HG03460 (cell line): ENCODE measurements at regions not wholly inside any gene's neighbourhood (a gene's known extent, or its start where the extent isn't known, plus 50 kb on each side); places are given as distances from the start of the nearest gene placed in this dataset.
"Not testable (repeated sequence)": the region's sequence is repeated elsewhere in the genome, so short reads cannot be mapped to it uniquely, and the experiment has no call there.

Source experiments
- ATAC-seq: cut with Tn5 transposase; IDR thresholded peaks from one replicate; pipeline ENCODE4 v1.9.1; 2021; ENCODE audit not compliant: unreplicated experiment

- ATAC-seq: no peak
These were observed 233.4 kb upstream of the SETMAR start for GRCh38 chr3:4069796-4070195.

GRCh38 chr3:4071481-4072184 is 231.5 kb upstream of the SETMAR start:
- no peak for ATAC-seq

DNA sequence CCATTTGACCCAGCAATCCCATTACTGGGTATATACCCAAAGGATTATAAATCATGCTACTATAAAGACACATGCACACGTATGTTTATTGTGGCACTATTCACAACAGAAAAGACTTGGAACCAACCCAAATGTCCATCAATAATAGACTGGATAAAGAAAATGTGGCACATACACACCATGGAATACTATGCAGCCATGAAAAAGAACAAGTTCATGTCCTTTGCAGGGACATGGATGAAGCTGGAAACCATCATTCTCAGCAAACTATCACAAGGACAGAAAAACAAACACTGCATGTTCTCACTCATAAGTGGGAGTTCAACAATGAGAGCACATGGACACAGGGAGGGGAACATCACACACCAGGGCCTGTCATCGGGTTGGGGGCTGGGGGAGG is 225.9 kb upstream of the SETMAR start:
- ATAC-seq: not testable (repeated sequence)

GRCh38 chr3:4077950-4078349 is 225.2 kb upstream of the SETMAR start:
- ATAC-seq: no peak

DNA sequence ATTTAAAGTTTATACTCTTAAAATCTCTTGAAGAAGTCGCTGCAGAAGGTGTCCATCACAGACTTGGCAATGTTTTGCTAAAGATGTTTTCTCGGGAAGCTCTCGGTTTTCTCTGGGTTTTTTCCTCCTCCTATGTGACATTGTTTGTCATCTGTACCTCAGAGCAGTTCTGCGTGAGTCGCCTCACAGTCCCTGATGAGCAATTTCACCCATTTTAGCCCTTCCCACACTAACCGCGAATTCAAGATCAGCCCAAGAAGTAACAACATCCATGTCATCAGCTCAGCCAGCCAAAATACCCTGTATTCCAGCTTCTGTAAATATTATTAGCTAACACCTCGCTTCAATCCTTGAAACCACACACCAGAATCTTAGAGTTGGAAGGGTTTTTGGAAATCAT is 224.3 kb upstream of the SETMAR start:
- ATAC-seq: no peak

DNA sequence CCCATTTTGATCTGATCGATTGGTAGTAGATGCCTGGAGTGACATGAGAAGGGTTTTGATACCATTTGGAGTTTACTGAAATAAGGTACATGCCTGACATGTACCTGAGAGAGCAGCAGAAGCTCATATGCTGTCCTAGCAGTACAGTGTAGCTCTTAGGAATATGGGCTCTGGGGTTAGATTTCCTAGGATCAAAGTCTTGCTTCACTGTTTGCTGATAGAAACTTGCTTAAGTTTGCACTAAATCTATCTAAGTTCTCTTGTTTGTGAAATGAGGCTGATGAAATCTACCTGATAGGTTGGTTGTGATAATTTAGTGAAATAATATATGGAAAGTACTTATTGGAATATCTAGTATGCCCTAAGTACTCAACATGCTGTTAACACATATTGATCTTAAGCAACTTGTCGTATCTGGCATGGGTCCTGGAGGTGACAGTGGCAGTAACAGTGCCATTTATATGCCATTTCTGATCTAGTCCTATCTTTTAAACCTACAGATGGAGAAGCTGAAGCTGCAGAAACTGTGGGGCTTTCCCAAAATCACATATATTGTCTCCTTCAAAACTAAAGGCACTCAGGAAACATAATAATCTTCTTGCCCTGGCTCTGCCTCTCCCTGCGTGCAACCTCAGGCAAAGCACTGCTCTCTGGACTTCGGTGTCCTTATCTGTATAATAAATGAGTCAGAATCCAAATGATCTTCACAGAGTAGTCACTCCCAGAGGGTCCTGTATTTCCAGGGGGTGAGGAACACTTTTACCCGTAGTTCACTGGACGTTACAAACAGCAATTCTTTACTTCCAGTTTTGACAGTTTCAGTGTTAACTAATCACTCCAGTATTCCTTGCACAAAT is 223.6 kb upstream of the SETMAR start:
- ATAC-seq: no peak

GRCh38 chr3:4083225-4084015 is 219.7 kb upstream of the SETMAR start:
- ATAC-seq: no peak

GRCh38 chr3:4084271-4084670 is 218.9 kb upstream of the SETMAR start:
- no peak for ATAC-seq

DNA sequence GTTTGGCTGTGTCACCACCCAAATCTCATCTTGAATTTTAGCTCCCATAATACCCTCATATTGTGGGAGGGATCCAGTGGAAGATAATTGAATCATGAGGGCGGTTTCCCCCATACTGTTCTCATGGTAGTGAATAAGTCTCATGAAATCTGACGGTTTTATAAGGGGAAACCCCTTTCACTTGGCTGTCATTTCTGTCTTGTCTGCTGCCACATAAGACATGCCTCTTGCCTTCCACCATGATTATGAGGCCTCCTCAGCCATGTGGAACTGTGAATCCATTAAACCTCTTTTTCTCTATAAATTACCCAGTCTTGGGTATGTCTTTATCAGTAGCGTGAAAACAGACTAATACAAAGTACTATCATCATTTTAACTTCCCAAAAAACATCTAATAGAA is 216.5 kb upstream of the SETMAR start:
- not testable (repeated sequence) for ATAC-seq

DNA sequence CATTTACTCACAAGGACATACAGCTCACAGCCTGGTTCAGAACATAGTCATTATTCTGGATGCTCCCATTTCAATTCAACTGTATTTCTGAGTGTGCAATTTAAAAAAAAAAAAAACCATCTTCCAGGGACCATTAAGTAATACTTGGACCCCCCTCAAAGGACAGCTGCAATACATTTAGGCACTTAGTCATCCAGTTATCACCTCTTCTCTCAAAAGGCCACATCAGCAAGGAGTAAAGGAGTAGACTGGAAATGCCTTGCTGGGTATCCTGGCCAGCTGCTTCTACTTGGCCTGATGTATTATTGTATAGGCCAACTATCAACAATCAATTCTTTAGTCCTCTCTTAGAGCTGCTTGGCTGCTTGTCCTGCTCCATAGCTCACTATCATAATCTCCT is 211.4 kb upstream of the SETMAR start:
- no peak for ATAC-seq

DNA sequence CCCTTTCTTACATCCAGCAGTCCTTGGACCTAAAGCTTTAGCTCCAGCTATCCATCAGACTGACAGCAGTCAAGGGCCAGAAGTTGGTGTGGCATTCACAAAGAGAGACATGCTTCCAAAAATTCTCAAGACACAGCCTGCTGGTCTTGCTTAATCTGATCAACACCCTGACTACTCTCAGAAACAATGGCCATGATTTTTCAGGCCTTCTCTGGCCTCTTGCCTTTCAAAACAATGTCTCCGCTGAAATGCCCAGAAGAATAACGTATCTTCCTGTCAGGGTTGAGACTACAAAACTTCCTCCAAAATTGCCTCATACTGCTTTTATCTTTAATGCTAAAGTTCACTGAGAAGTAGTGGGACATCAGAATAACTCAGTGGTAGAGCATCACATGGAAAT is 205.4 kb upstream of the SETMAR start:
- no peak for ATAC-seq

GRCh38 chr3:4099607-4100006 is 203.6 kb upstream of the SETMAR start:
- no peak for ATAC-seq

DNA sequence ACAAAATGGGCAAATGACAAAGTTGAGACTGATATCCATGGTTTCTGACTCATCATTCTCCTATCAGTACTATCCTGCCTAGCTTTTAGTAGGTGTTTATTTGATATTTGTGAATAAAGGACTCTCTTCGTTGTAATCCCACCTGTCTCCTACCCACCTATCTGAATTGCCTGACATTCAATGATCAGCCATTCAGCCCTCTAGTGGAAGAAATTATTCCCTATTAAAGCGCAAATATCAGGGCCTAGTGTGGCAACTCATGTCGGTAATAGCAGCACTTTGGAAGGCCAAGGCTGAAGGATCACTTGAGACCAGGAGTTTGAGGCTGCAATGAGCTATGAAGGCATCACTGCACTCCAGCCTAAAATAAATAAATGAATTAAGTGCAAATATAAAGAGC is 195.7 kb upstream of the SETMAR start:
- no peak for ATAC-seq

- ATAC-seq: no peak
These were observed 189.2 kb upstream of the SETMAR start for GRCh38 chr3:4113811-4114522.

- ATAC-seq: no peak
These were observed 184.1 kb upstream of the SETMAR start for GRCh38 chr3:4119119-4119518.

- ATAC-seq: no peak
These were observed 177.6 kb upstream of the SETMAR start for GRCh38 chr3:4125576-4125975.

- no peak for ATAC-seq
These were observed 164.9 kb upstream of the SETMAR start for GRCh38 chr3:4138150-4138785.

- no peak for ATAC-seq
These were observed 164.3 kb upstream of the SETMAR start for GRCh38 chr3:4138786-4139431.

DNA sequence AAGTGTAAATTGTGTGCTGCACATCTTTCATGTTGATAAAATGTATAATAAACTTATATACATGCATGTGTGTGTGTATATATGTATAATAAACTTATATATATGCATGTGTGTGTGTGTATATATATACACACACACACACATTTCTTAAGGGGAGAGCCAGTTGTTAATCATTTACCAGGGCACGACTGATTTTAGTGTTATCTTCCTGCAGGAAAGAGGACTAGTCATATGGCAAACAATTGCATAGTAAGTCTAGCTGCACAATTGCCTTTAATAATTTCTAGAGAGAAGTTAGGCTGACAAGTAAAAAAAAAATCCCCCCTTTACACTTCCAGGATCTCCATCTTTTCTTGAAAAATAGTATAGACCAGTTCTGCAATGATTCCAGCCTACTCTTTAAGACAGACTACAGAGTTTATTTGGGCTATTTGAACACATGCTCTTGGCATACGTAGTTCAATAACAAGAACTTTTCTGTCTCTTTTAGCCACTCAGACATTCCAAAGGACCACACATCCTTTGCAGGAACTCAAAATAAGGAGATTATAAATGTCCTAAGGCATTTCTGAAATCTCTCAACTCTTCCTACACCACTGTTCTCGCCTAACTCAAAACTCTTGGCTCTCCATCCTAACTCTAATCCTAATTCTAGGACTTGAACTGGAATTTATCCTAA is 163.6 kb upstream of the SETMAR start:
- ATAC-seq: no peak
